CD14-positive monocyte (primary cell): ENCODE measurements at regions not wholly inside any gene's neighbourhood (a gene's known extent, or its start where the extent isn't known, plus 50 kb on each side); places are given as distances from the start of the nearest gene placed in this dataset.

ENCODE experiments used
- DNase-seq, 3 donors: peaks; one replicate each; pipeline ENCODE4 v3.0.0-alpha.2; 2011 to 2022
- H2AFZ ChIP-seq: 2 replicates; pipeline ENCODE4 v1.6.0; 2012; ENCODE audit warnings: mild to moderate bottlenecking, low read depth, low read length, inconsistent platforms; ENCODE audit not compliant: insufficient read depth, poor library complexity, severe bottlenecking
- H3K27ac ChIP-seq, 2 donors: 1 replicate in 1 of 2; 2 replicates in 1 of 2; pipeline ENCODE4 v1.5.1; 2012 to 2013; ENCODE audit warnings: low read length in 2 of 2, control low read depth in 1 of 2, inconsistent platforms in 1 of 2, low read depth in 1 of 2, mild to moderate bottlenecking in 1 of 2
- H3K27me3 ChIP-seq, 2 donors: one replicate each; pipeline versions ENCODE4 v1.6.0 to v1.6.1; 2011 to 2013; ENCODE audit warnings: low read length in 2 of 2; ENCODE audit not compliant: control insufficient read depth in 2 of 2, insufficient read depth in 2 of 2
- H3K36me3 ChIP-seq, 2 donors: replicated peaks in 1 of 2; 1 replicate in 1 of 2; 2 replicates in 1 of 2; pipeline versions ENCODE4 v1.5.1 to v1.6.1; 2012 to 2013; ENCODE audit warnings: low read length in 2 of 2, control low read depth in 1 of 2, inconsistent platforms in 1 of 2, mild to moderate bottlenecking in 1 of 2; ENCODE audit not compliant: insufficient read depth in 2 of 2, control insufficient read depth in 1 of 2
- H3K4me1 ChIP-seq, 2 donors: 1 replicate in 1 of 2; 2 replicates in 1 of 2; pipeline versions ENCODE4 v1.5.1 to v1.6.1; 2012 to 2013; ENCODE audit warnings: low read length in 2 of 2, control low read depth in 1 of 2, inconsistent platforms in 1 of 2, mild to moderate bottlenecking in 1 of 2, moderate library complexity in 1 of 2; ENCODE audit not compliant: insufficient read depth in 2 of 2, control insufficient read depth in 1 of 2
- H3K4me2 ChIP-seq: replicated peaks from 2 replicates; pipeline ENCODE3; 2012; ENCODE audit warnings: low read length, moderate library complexity, mild to moderate bottlenecking; ENCODE audit not compliant: poor library complexity, severe bottlenecking; ENCODE audit errors: extremely low read depth
- H3K4me3 ChIP-seq, 3 experiments: fragments of 200-600 bp in 1 of 3; sonication (generic) in 1 of 3; replicated peaks in 1 of 3; 1 replicate in 2 of 3; 2 replicates in 1 of 3; pipeline ENCODE4 v1.5.1; 2011 to 2013; ENCODE audit warnings: low read length in 3 of 3, mild to moderate bottlenecking in 3 of 3, control low read depth in 2 of 3, low read depth in 2 of 3, inconsistent platforms in 1 of 3, moderate library complexity in 1 of 3
- H3K79me2 ChIP-seq: 2 replicates; pipeline ENCODE4 v1.6.0; 2012; ENCODE audit warnings: mild to moderate bottlenecking, control low read depth, inconsistent platforms, low read length, moderate library complexity; ENCODE audit not compliant: insufficient read depth
- H3K9ac ChIP-seq: 2 replicates; pipeline ENCODE4 v1.6.0; 2017; ENCODE audit warnings: low read length, mild to moderate bottlenecking; ENCODE audit not compliant: insufficient read depth, poor library complexity, severe bottlenecking
- H3K9me3 ChIP-seq, 2 donors: replicated peaks in 1 of 2; 1 replicate in 1 of 2; 2 replicates in 1 of 2; pipeline versions ENCODE4 v1.5.1 to v1.6.1; 2012 to 2013; ENCODE audit warnings: low read length in 2 of 2, control low read depth in 1 of 2; ENCODE audit not compliant: control insufficient read depth in 1 of 2, insufficient read depth in 1 of 2
- H4K20me1 ChIP-seq: 2 replicates; pipeline ENCODE4 v1.6.0; 2012; ENCODE audit warnings: mild to moderate bottlenecking, low read length, control low read depth, moderate library complexity; ENCODE audit not compliant: insufficient read depth
- H3K27ac Mint-ChIP-seq, 7 donors: one replicate each; pipeline ENCODE4 v1.8.0; 2020; ENCODE audit warnings: mild to moderate bottlenecking in 7 of 7, mixed read lengths in 7 of 7, moderate library complexity in 6 of 7, inconsistent platforms in 2 of 7
- H3K27me3 Mint-ChIP-seq, 3 donors: one replicate each; pipeline ENCODE4 v1.8.0; 2021 to 2022; ENCODE audit warnings: low read depth in 3 of 3, mild to moderate bottlenecking in 3 of 3, mixed read lengths in 3 of 3, moderate library complexity in 3 of 3, inconsistent platforms in 1 of 3
- H3K36me3 Mint-ChIP-seq, 2 donors: one replicate each; pipeline ENCODE4 v1.8.0; 2020; ENCODE audit warnings: mixed read lengths in 2 of 2, inconsistent platforms in 1 of 2, mild to moderate bottlenecking in 1 of 2
- H3K4me1 Mint-ChIP-seq: one replicate; pipeline ENCODE4 v1.8.0; 2020; ENCODE audit warnings: mild to moderate bottlenecking, mixed read lengths
- H3K4me3 Mint-ChIP-seq, 2 donors: one replicate each; pipeline ENCODE4 v1.8.0; 2020; ENCODE audit warnings: mild to moderate bottlenecking in 2 of 2, mixed read lengths in 2 of 2, moderate library complexity in 1 of 2
- H3K9me3 Mint-ChIP-seq, 7 donors: one replicate each; pipeline ENCODE4 v1.8.0; 2020 to 2022; ENCODE audit warnings: mixed read lengths in 7 of 7, mild to moderate bottlenecking in 6 of 7, moderate library complexity in 6 of 7, inconsistent platforms in 2 of 7
- WGBS: methylation state at CpG from one replicate; pipeline ENCODE4 v1.1.5; 2013; ENCODE audit warnings: missing lambda C conversion rate; ENCODE audit not compliant: insufficient coverage; 5-methylcytosine and 5-hydroxymethylcytosine counted together
- intact Hi-C, 2 donors: fragments of 100-400 bp; cut with micrococcal nuclease; formaldehyde crosslinking; loops; one replicate each; pipeline versions ENCODE4 v1.15.0 to v1.15.1; 2023
- TF ChIP-seq, protein P1 (sequence below): fragments of 200-600 bp; IDR thresholded peaks from one replicate; pipeline ENCODE4 v1.8.0; 2022; ENCODE audit warnings: antibody characterized with exemption, mild to moderate bottlenecking

DNA sequence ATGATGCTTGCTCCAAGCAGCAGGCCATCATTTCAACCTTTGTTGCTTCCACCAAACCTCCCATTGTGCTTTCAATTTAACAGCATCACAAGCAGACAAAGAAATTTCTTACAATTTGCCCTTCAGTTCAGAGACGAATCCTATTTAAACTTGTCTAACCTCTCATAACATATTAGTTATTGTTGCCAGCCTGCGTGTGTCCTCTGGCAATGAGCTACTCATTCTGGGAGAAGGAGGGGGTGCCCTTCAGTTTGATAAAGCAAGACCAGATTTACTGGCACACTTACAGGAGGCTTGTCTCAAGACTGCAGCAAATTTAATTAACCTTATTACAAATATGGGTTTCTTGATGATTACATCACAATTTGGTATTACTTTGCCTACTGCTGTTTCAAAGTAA is 203.6 kb upstream of the SOX5 start:
- no peak overlapping the region for H3K4me3 Mint-ChIP-seq
- no peaks in the 10 kb centered on the region for H3K36me3 ChIP-seq
- TF ChIP-seq, protein P1, sequence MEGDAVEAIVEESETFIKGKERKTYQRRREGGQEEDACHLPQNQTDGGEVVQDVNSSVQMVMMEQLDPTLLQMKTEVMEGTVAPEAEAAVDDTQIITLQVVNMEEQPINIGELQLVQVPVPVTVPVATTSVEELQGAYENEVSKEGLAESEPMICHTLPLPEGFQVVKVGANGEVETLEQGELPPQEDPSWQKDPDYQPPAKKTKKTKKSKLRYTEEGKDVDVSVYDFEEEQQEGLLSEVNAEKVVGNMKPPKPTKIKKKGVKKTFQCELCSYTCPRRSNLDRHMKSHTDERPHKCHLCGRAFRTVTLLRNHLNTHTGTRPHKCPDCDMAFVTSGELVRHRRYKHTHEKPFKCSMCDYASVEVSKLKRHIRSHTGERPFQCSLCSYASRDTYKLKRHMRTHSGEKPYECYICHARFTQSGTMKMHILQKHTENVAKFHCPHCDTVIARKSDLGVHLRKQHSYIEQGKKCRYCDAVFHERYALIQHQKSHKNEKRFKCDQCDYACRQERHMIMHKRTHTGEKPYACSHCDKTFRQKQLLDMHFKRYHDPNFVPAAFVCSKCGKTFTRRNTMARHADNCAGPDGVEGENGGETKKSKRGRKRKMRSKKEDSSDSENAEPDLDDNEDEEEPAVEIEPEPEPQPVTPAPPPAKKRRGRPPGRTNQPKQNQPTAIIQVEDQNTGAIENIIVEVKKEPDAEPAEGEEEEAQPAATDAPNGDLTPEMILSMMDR = no peak
- WGBS = no CpG with 5 or more reads among the region's 2 CpGs
- H3K4me1 ChIP-seq = no peaks in the 10 kb centered on the region
- no peaks in the 10 kb centered on the region for H4K20me1 ChIP-seq
- peaks cover 0 to 1% (median 0%) of the 10 kb centered on the region in 7 donors for H3K9me3 Mint-ChIP-seq
- H3K4me2 ChIP-seq = no peak overlapping the region
- H3K27me3 ChIP-seq = no peaks in the 10 kb centered on the region
- H3K79me2 ChIP-seq = no peaks in the 10 kb centered on the region
- H3K4me3 ChIP-seq = no peak overlapping the region
- intact Hi-C loops = no loop called here
- no peaks in the 10 kb centered on the region for H3K4me1 Mint-ChIP-seq
- no peak overlapping the region for H3K9ac ChIP-seq
- H3K27me3 Mint-ChIP-seq = peaks cover 0 to 4% (median 0%) of the 10 kb centered on the region in 3 donors
- no peak overlapping the region for H3K27ac Mint-ChIP-seq
- no peaks in the 10 kb centered on the region for H3K9me3 ChIP-seq
- H2AFZ ChIP-seq = no peak overlapping the region
- no peak for DNase-seq
- no peaks in the 10 kb centered on the region for H3K36me3 Mint-ChIP-seq
- H3K27ac ChIP-seq = no peak overlapping the region

DNA sequence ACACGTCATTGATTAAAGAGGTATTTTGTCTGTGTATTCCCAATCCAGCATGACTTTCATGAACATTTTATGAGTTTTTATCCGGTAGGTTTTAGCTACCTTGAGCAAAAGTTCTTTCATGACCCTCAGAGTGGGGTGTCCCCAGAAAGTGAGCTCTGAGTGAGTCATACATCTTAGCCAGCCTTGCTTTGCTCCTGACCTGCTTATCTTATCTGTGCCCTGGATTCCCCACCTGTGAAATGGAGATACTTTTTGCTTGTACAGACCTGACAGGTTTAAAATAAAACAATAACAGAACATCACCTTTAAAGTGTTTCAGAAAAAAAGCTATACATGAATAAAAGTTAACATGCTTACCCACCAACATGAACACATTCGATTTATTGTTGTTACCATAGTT is 202.8 kb upstream of the SOX5 start:
- Histone ChIP-seq H3K4me1 (no peaks in the 10 kb centered on the region), H3K79me2 (no peaks in the 10 kb centered on the region), H3K9me3 (no peaks in the 10 kb centered on the region), H2AFZ (no peak overlapping the region), H4K20me1 (no peaks in the 10 kb centered on the region), H3K27me3 (no peaks in the 10 kb centered on the region), H3K4me2 (no peak overlapping the region), H3K9ac (no peak overlapping the region), H3K4me3 (no peak overlapping the region), H3K27ac (no peak overlapping the region), H3K36me3 (no peaks in the 10 kb centered on the region)
- no peak overlapping the region for H3K4me3 Mint-ChIP-seq
- H3K27me3 Mint-ChIP-seq = peaks cover 0 to 4% (median 0%) of the 10 kb centered on the region in 3 donors
- no peak for DNase-seq
- intact Hi-C loops = no loop called here
- H3K27ac Mint-ChIP-seq = no peak overlapping the region
- TF ChIP-seq, protein P1 = no peak
- WGBS = no CpG with 5 or more reads among the region's 3 CpGs
- H3K4me1 Mint-ChIP-seq = no peaks in the 10 kb centered on the region
- no peaks in the 10 kb centered on the region for H3K36me3 Mint-ChIP-seq
- peaks cover 0 to 1% (median 0%) of the 10 kb centered on the region in 7 donors for H3K9me3 Mint-ChIP-seq
